Loucy (cell line): ENCODE measurements at regions not wholly inside any gene's neighbourhood (a gene's known extent, or its start where the extent isn't known, plus 50 kb on each side); places are given as distances from the start of the nearest gene placed in this dataset.
A peak's percentile ranks its signal among the peaks of the same experiment; 100 is the strongest.

ENCODE experiments used
- H2AFZ ChIP-seq: fragments of 200-600 bp; sonication (generic); 2 replicates; pipeline ENCODE4 v1.6.0; 2016; ENCODE audit warnings: antibody characterized with exemption, mild to moderate bottlenecking, low read length, moderate library complexity
- H3F3A ChIP-seq: fragments of 200-600 bp; 2 replicates; pipeline ENCODE4 v1.6.0; 2016; ENCODE audit warnings: antibody characterized with exemption, low read depth, mild to moderate bottlenecking
- H3K27me3 ChIP-seq: fragments of 200-600 bp; sonication (generic); 2 replicates; pipeline ENCODE4 v1.6.1; 2014; ENCODE audit warnings: low read length, mild to moderate bottlenecking; ENCODE audit not compliant: insufficient read depth, poor library complexity, severe bottlenecking
- H3K36me3 ChIP-seq: fragments of 200-600 bp; sonication (generic); 2 replicates; pipeline ENCODE4 v1.6.1; 2016; ENCODE audit warnings: low read length; ENCODE audit not compliant: insufficient read depth
- H3K4me1 ChIP-seq: fragments of 200-600 bp; sonication (generic); 2 replicates; pipeline ENCODE4 v1.5.1; 2014; ENCODE audit warnings: low read length, mild to moderate bottlenecking; ENCODE audit not compliant: insufficient read depth, poor library complexity, severe bottlenecking
- H3K4me2 ChIP-seq: fragments of 200-600 bp; sonication (generic); 2 replicates; pipeline ENCODE4 v1.6.0; 2014; ENCODE audit warnings: antibody characterized with exemption, low read length, low read depth, mild to moderate bottlenecking; ENCODE audit not compliant: poor library complexity, severe bottlenecking
- H3K4me3 ChIP-seq: fragments of 200-600 bp; sonication (generic); 2 replicates; pipeline ENCODE4 v1.5.1; 2014; ENCODE audit warnings: low read length, mild to moderate bottlenecking, mixed read lengths; ENCODE audit not compliant: poor library complexity, severe bottlenecking
- H3K79me2 ChIP-seq: fragments of 200-600 bp; sonication (generic); 2 replicates; pipeline ENCODE4 v1.6.1; 2014; ENCODE audit warnings: low read length; ENCODE audit not compliant: insufficient read depth
- H3K9ac ChIP-seq: fragments of 200-600 bp; sonication (generic); 2 replicates; pipeline ENCODE4 v1.6.0; 2014; ENCODE audit warnings: mild to moderate bottlenecking, low read depth, low read length, moderate library complexity; ENCODE audit not compliant: poor library complexity, severe bottlenecking
- H3K9me2 ChIP-seq: fragments of 200-600 bp; sonication (generic); replicated peaks from 2 replicates; pipeline ENCODE4 v1.6.1; 2016; ENCODE audit warnings: low read depth, low read length, mixed read lengths
- H3K9me3 ChIP-seq: fragments of 200-600 bp; sonication (generic); 2 replicates; pipeline ENCODE4 v1.6.1; 2014; ENCODE audit warnings: mild to moderate bottlenecking, antibody characterized with exemption, low read length, low read depth; ENCODE audit not compliant: insufficient read depth
- H4K20me1 ChIP-seq: fragments of 200-600 bp; sonication (generic); 2 replicates; pipeline ENCODE4 v1.6.0; 2014; ENCODE audit warnings: antibody characterized with exemption, low read length, mild to moderate bottlenecking; ENCODE audit not compliant: insufficient read depth, poor library complexity, severe bottlenecking
- CTCF ChIP-seq: fragments of 200-600 bp; sonication (generic); conservative IDR thresholded peaks from 2 replicates; pipeline ENCODE4 v1.5.1; 2014; ENCODE audit warnings: mild to moderate bottlenecking, antibody characterized with exemption, low read length
- EZH2phosphoT487 ChIP-seq: fragments of 200-600 bp; IDR thresholded peaks from 2 replicates; pipeline ENCODE4 v1.6.1; 2018; ENCODE audit warnings: antibody characterized with exemption, mild to moderate bottlenecking, moderate library complexity, borderline replicate concordance

- Histone ChIP-seq H3K4me1 (peaks cover 38% of the 10 kb centered on the region), H3K9me2 (no peaks in the 10 kb centered on the region), H2AFZ (no peak overlapping the region), H3K27me3 (no peaks in the 10 kb centered on the region), H3F3A (peaks cover 7% of the 10 kb centered on the region; the same call in 1 of the 2 replicates), H3K79me2 (peaks cover 46% of the 10 kb centered on the region), H3K4me3 (peak overlapping the region; percentile 90), H3K9ac (peak overlapping the region; percentile 100), H3K9me3 (no peaks in the 10 kb centered on the region), H3K4me2 (peak overlapping the region; percentile 96), H4K20me1 (no peaks in the 10 kb centered on the region), H3K36me3 (no peaks in the 10 kb centered on the region)
- TF ChIP-seq EZH2phosphoT487 (no peak), CTCF (no peak)
Measured at GRCh38 chrX:40173143-40174000, 75.6 kb upstream of the BCOR start.

- peak overlapping the region; percentile 96 for H3K4me2 ChIP-seq
Measured at GRCh38 chrX:40172401-40173142, 74.8 kb upstream of the BCOR start.

More at GRCh38 chrX:40172401-40173142, 74.8 kb upstream of the BCOR start:
- peaks cover 54% of the 10 kb centered on the region for H3K79me2 ChIP-seq
- H3K36me3 ChIP-seq, result no peaks in the 10 kb centered on the region
- no peak overlapping the region for H2AFZ ChIP-seq
- peaks cover 34% of the 10 kb centered on the region for H3K4me1 ChIP-seq
- peak overlapping the region; percentile 90 for H3K4me3 ChIP-seq
- H3F3A ChIP-seq, result peaks cover 4% of the 10 kb centered on the region; the same call in 1 of the 2 replicates
- H3K9me3 ChIP-seq, result no peaks in the 10 kb centered on the region
- H3K27me3 ChIP-seq, result no peaks in the 10 kb centered on the region
- H3K9me2 ChIP-seq, result no peaks in the 10 kb centered on the region
- peak overlapping the region; percentile 100 for H3K9ac ChIP-seq
- no peaks in the 10 kb centered on the region for H4K20me1 ChIP-seq
- no peak for TF ChIP-seq CTCF
- no peak for TF ChIP-seq EZH2phosphoT487
